CD14-positive monocyte (primary cell): ENCODE measurements at regions not wholly inside any gene's neighbourhood (a gene's known extent, or its start where the extent isn't known, plus 50 kb on each side); places are given as distances from the start of the nearest gene placed in this dataset.

Experiments
- DNase-seq, 3 donors: peaks; one replicate each; pipeline ENCODE4 v3.0.0-alpha.2; 2011 to 2022
- H2AFZ ChIP-seq: 2 replicates; pipeline ENCODE4 v1.6.0; 2012; ENCODE audit warnings: mild to moderate bottlenecking, low read depth, low read length, inconsistent platforms; ENCODE audit not compliant: insufficient read depth, poor library complexity, severe bottlenecking
- H3K27ac ChIP-seq, 2 donors: 1 replicate in 1 of 2; 2 replicates in 1 of 2; pipeline ENCODE4 v1.5.1; 2012 to 2013; ENCODE audit warnings: low read length in 2 of 2, control low read depth in 1 of 2, inconsistent platforms in 1 of 2, low read depth in 1 of 2, mild to moderate bottlenecking in 1 of 2
- H3K27me3 ChIP-seq, 2 donors: one replicate each; pipeline versions ENCODE4 v1.6.0 to v1.6.1; 2011 to 2013; ENCODE audit warnings: low read length in 2 of 2; ENCODE audit not compliant: control insufficient read depth in 2 of 2, insufficient read depth in 2 of 2
- H3K36me3 ChIP-seq, 2 donors: replicated peaks in 1 of 2; 1 replicate in 1 of 2; 2 replicates in 1 of 2; pipeline versions ENCODE4 v1.5.1 to v1.6.1; 2012 to 2013; ENCODE audit warnings: low read length in 2 of 2, control low read depth in 1 of 2, inconsistent platforms in 1 of 2, mild to moderate bottlenecking in 1 of 2; ENCODE audit not compliant: insufficient read depth in 2 of 2, control insufficient read depth in 1 of 2
- H3K4me1 ChIP-seq, 2 donors: 1 replicate in 1 of 2; 2 replicates in 1 of 2; pipeline versions ENCODE4 v1.5.1 to v1.6.1; 2012 to 2013; ENCODE audit warnings: low read length in 2 of 2, control low read depth in 1 of 2, inconsistent platforms in 1 of 2, mild to moderate bottlenecking in 1 of 2, moderate library complexity in 1 of 2; ENCODE audit not compliant: insufficient read depth in 2 of 2, control insufficient read depth in 1 of 2
- H3K4me2 ChIP-seq: replicated peaks from 2 replicates; pipeline ENCODE3; 2012; ENCODE audit warnings: low read length, moderate library complexity, mild to moderate bottlenecking; ENCODE audit not compliant: poor library complexity, severe bottlenecking; ENCODE audit errors: extremely low read depth
- H3K4me3 ChIP-seq, 3 experiments: fragments of 200-600 bp in 1 of 3; sonication (generic) in 1 of 3; replicated peaks in 1 of 3; 1 replicate in 2 of 3; 2 replicates in 1 of 3; pipeline ENCODE4 v1.5.1; 2011 to 2013; ENCODE audit warnings: low read length in 3 of 3, mild to moderate bottlenecking in 3 of 3, control low read depth in 2 of 3, low read depth in 2 of 3, inconsistent platforms in 1 of 3, moderate library complexity in 1 of 3
- H3K79me2 ChIP-seq: 2 replicates; pipeline ENCODE4 v1.6.0; 2012; ENCODE audit warnings: mild to moderate bottlenecking, control low read depth, inconsistent platforms, low read length, moderate library complexity; ENCODE audit not compliant: insufficient read depth
- H3K9ac ChIP-seq: 2 replicates; pipeline ENCODE4 v1.6.0; 2017; ENCODE audit warnings: low read length, mild to moderate bottlenecking; ENCODE audit not compliant: insufficient read depth, poor library complexity, severe bottlenecking
- H3K9me3 ChIP-seq, 2 donors: replicated peaks in 1 of 2; 1 replicate in 1 of 2; 2 replicates in 1 of 2; pipeline versions ENCODE4 v1.5.1 to v1.6.1; 2012 to 2013; ENCODE audit warnings: low read length in 2 of 2, control low read depth in 1 of 2; ENCODE audit not compliant: control insufficient read depth in 1 of 2, insufficient read depth in 1 of 2
- H4K20me1 ChIP-seq: 2 replicates; pipeline ENCODE4 v1.6.0; 2012; ENCODE audit warnings: mild to moderate bottlenecking, low read length, control low read depth, moderate library complexity; ENCODE audit not compliant: insufficient read depth
- H3K27ac Mint-ChIP-seq, 7 donors: one replicate each; pipeline ENCODE4 v1.8.0; 2020; ENCODE audit warnings: mild to moderate bottlenecking in 7 of 7, mixed read lengths in 7 of 7, moderate library complexity in 6 of 7, inconsistent platforms in 2 of 7
- H3K27me3 Mint-ChIP-seq, 3 donors: one replicate each; pipeline ENCODE4 v1.8.0; 2021 to 2022; ENCODE audit warnings: low read depth in 3 of 3, mild to moderate bottlenecking in 3 of 3, mixed read lengths in 3 of 3, moderate library complexity in 3 of 3, inconsistent platforms in 1 of 3
- H3K36me3 Mint-ChIP-seq, 2 donors: one replicate each; pipeline ENCODE4 v1.8.0; 2020; ENCODE audit warnings: mixed read lengths in 2 of 2, inconsistent platforms in 1 of 2, mild to moderate bottlenecking in 1 of 2
- H3K4me1 Mint-ChIP-seq: one replicate; pipeline ENCODE4 v1.8.0; 2020; ENCODE audit warnings: mild to moderate bottlenecking, mixed read lengths
- H3K4me3 Mint-ChIP-seq, 2 donors: one replicate each; pipeline ENCODE4 v1.8.0; 2020; ENCODE audit warnings: mild to moderate bottlenecking in 2 of 2, mixed read lengths in 2 of 2, moderate library complexity in 1 of 2
- H3K9me3 Mint-ChIP-seq, 7 donors: one replicate each; pipeline ENCODE4 v1.8.0; 2020 to 2022; ENCODE audit warnings: mixed read lengths in 7 of 7, mild to moderate bottlenecking in 6 of 7, moderate library complexity in 6 of 7, inconsistent platforms in 2 of 7
- whole genome bisulfite sequencing: methylation state at CpG from one replicate; pipeline ENCODE4 v1.1.5; 2013; ENCODE audit warnings: missing lambda C conversion rate; ENCODE audit not compliant: insufficient coverage; 5-methylcytosine and 5-hydroxymethylcytosine counted together
- intact Hi-C, 2 donors: fragments of 100-400 bp; cut with micrococcal nuclease; formaldehyde crosslinking; loops; one replicate each; pipeline versions ENCODE4 v1.15.0 to v1.15.1; 2023
- TF ChIP-seq, protein P1 (sequence below): fragments of 200-600 bp; IDR thresholded peaks from one replicate; pipeline ENCODE4 v1.8.0; 2022; ENCODE audit warnings: antibody characterized with exemption, mild to moderate bottlenecking

DNA sequence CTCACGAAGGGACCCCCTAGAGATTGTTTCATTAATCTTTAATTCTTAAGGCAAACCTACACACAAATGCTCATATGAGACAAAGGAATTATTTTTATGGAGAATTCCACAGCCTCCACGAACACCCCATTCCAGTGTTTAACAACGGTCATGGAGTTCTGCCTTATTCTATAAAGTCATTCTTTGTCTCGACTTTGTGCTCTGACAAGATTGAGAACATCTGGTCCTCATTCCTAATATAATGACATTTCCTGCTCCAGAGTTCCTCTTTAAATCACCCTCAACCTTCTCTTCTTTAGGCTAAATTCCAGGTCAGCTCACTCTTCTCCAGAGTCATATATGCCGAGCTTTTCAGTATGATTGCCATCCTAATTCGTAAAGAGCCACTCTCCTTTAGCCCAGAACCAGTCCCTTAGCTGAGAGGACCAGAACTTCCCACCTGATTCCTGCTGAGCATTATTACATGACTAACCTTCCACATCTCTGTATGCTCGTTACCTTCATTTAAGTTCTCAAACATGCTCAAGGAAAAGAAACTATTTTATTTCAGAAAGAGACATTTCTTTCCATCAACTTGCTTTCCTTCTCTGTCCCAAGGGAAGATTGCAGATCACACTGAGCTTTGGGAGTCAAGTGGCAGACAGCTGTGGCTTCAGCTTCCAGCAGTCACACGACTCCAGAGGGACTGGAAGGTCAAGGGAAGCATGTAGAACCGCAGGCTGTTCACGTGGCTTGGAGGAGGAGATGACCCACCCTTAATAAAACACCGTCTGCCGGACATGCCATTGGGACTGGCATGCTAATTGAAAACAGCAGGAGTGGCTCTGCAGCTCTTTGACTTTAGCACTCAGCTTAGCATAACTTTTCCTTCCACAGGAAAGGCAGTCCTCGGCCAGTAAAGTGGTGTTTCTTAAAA, 467.1 kb upstream of the HSF2 start:
- intact Hi-C loops: no loop called here
- DNase-seq: no peak
- Histone ChIP-seq H3K4me3 (no peak overlapping the region), H3K79me2 (no peaks in the 10 kb centered on the region), H3K27me3 (no peaks in the 10 kb centered on the region), H4K20me1 (no peaks in the 10 kb centered on the region), H3K4me1 (no peaks in the 10 kb centered on the region), H3K9me3 (no peaks in the 10 kb centered on the region), H2AFZ (no peak overlapping the region), H3K27ac (no peak overlapping the region), H3K9ac (no peak overlapping the region), H3K4me2 (no peak overlapping the region), H3K36me3 (no peaks in the 10 kb centered on the region)
- Mint-ChIP-seq H3K27me3 (peaks cover 0 to 1% (median 0%) of the 10 kb centered on the region in 3 donors), H3K9me3 (peaks cover 0 to 4% (median 2%) of the 10 kb centered on the region in 7 donors), H3K36me3 (no peaks in the 10 kb centered on the region), H3K4me1 (no peaks in the 10 kb centered on the region), H3K27ac (no peak overlapping the region), H3K4me3 (no peak overlapping the region)
- 53% methylated on average over 7 of the region's 13 CpGs for WGBS
- TF ChIP-seq, protein P1, sequence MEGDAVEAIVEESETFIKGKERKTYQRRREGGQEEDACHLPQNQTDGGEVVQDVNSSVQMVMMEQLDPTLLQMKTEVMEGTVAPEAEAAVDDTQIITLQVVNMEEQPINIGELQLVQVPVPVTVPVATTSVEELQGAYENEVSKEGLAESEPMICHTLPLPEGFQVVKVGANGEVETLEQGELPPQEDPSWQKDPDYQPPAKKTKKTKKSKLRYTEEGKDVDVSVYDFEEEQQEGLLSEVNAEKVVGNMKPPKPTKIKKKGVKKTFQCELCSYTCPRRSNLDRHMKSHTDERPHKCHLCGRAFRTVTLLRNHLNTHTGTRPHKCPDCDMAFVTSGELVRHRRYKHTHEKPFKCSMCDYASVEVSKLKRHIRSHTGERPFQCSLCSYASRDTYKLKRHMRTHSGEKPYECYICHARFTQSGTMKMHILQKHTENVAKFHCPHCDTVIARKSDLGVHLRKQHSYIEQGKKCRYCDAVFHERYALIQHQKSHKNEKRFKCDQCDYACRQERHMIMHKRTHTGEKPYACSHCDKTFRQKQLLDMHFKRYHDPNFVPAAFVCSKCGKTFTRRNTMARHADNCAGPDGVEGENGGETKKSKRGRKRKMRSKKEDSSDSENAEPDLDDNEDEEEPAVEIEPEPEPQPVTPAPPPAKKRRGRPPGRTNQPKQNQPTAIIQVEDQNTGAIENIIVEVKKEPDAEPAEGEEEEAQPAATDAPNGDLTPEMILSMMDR: no peak

DNA sequence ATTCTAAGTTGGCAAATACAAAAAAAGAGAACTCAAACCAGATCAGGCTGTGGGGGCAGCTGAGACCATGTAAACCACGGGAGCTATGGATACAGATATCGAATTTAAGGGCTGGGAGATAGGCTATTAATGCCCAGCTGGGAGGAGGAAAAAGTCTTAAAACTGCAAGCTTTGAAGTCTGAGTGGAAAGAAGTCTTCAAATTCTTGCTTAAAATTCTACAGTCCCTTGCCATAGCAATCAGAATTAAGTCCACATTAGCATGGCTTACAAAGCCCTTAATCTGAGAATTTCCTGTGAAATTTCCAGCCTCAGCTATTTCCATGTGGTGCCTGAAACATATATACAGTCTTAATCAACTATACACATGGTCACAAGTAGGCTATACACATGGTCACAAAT, 465.0 kb upstream of the HSF2 start:
- Histone ChIP-seq H3K4me1 (no peaks in the 10 kb centered on the region), H3K9me3 (no peaks in the 10 kb centered on the region), H3K4me2 (no peak overlapping the region), H4K20me1 (no peaks in the 10 kb centered on the region), H3K27me3 (no peaks in the 10 kb centered on the region), H3K79me2 (no peaks in the 10 kb centered on the region), H3K4me3 (no peak overlapping the region), H3K27ac (no peak overlapping the region), H2AFZ (no peak overlapping the region), H3K9ac (no peak overlapping the region), H3K36me3 (no peaks in the 10 kb centered on the region)
- Mint-ChIP-seq H3K27me3 (peaks cover 0 to 1% (median 0%) of the 10 kb centered on the region in 3 donors), H3K27ac (no peak overlapping the region), H3K9me3 (peaks cover 0 to 4% (median 2%) of the 10 kb centered on the region in 7 donors), H3K4me3 (no peak overlapping the region), H3K4me1 (no peaks in the 10 kb centered on the region), H3K36me3 (no peaks in the 10 kb centered on the region)
- TF ChIP-seq, protein P1: no peak
- no peak for DNase-seq
- intact Hi-C loops: no loop called here
- WGBS: no CpG with 5 or more reads among the region's 2 CpGs
